HG03342 (cell line): ENCODE measurements at regions not wholly inside any gene's neighbourhood (a gene's known extent, or its start where the extent isn't known, plus 50 kb on each side); places are given as distances from the start of the nearest gene placed in this dataset.

ENCODE experiments used
- ATAC-seq: cut with Tn5 transposase; IDR thresholded peaks from one replicate; pipeline ENCODE4 v1.9.1; 2021; ENCODE audit warnings: mild to moderate bottlenecking, moderate library complexity; ENCODE audit not compliant: unreplicated experiment

- no peak for ATAC-seq
Observed at GRCh38 chr1:221067721-221068120, 188.5 kb downstream of the HLX start.

- ATAC-seq = peak; percentile 91
Observed at GRCh38 chr1:221069178-221069903, 190.1 kb downstream of the HLX start.

DNA sequence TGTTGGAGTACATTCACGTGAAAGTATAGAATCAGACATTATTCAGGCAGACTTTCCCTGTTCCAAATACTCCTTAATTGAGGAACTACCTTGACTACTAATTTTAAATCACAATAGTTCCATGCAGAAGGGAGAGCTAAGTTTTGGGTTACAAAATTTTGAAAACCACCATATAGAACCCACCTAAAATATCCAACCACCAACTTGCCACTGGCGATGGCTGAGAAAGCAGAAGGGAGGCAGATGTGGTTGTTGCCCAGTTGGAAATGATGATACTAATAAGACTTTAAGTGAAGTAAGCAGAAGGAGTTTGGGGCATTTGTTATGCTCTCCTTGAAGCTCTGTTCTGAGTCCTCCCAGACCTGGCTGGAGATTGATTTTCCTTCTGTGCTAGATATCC, 190.7 kb downstream of the HLX start:
- ATAC-seq = no peak

DNA sequence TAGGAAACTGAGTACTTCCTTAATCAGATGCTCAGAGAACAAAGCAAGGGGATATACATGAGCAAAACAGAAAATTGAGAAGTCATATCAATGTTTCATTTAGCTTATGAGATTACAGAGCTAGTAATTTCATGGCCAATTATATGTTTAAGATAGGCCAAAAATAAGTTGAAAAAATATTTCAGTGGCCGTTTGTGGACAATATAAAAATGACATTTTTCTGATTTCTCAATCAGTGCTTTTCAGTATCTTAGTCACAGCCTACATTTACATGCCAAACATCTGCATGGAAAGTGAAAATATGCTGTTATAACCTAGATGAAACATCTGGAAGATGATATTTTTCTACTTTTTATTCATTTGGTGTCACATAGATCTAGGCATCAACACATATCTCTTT, 192.5 kb downstream of the HLX start:
- ATAC-seq = no peak

DNA sequence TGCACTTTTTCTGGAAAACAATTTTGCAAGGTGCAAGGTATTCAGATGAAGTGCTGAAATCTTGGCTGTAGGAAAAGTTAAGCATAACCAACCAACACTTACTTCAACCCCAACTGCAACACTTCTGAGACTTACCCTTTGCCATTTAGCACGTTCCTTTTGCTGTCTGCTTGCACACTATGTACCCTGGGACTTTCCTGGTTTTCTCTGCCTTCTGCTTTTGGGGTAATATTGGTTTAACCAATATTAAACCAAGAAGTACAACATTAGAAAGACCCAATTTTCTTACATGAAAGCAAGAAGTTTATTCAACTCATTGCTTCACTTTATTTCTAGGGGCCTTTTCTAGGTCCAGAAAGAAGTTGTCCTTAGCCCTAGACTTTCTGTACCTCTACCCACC, 193.0 kb downstream of the HLX start:
- no peak for ATAC-seq

GRCh38 chr1:221074332-221074731, 195.1 kb downstream of the HLX start:
- ATAC-seq = no peak

DNA sequence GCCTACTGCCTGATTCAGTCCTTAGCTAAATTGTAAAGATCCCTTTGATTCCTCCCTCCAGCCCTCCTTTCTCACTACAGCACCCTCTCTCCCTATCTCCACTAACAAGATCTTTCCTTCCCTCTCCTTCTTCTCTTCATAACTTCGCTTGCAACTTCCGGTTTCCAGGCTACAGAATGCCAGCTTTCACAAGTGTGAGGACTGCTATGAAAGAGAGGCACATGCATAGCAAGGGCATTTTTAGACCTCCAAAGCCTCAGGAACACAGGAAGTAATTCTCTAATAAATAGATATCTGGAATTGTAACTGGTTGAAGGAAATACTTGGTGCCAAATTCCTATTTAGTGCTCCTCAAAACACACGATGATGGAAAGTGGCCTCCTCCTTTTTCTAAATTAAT, 196.7 kb downstream of the HLX start:
- no peak for ATAC-seq

GRCh38 chr1:221076391-221076811, 197.2 kb downstream of the HLX start:
- no peak for ATAC-seq

DNA sequence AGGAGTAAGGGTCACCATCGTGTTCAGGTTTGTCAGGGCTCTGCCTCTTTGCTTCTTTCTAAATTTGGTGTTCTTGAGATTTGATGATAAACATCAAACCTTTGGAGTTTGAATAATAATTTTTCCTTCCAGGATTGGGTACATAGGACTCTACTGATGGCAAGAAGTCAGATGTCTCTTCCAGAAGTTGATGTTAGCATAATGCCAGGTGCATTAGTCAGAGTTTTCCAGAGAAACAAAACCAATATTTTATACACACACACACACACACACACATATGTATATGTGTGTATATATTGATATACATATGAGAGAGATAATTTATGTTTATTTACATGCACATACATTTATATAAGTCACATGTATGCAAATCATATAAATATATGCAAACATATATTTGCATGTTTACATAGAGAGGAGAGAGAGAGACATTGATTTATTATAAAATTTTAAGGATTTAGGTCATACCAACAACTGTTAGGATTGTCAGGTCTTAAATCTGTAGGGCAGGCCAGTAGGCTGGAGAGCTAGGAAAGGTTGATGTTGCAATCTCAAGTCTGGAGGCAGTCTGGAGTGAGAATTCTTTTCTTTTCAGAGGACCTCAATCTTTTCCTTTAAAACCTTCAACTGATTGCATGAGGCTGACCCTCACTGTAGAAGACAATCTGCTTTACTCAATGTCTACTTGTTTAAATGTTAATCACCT, 199.2 kb downstream of the HLX start:
- ATAC-seq = no peak

DNA sequence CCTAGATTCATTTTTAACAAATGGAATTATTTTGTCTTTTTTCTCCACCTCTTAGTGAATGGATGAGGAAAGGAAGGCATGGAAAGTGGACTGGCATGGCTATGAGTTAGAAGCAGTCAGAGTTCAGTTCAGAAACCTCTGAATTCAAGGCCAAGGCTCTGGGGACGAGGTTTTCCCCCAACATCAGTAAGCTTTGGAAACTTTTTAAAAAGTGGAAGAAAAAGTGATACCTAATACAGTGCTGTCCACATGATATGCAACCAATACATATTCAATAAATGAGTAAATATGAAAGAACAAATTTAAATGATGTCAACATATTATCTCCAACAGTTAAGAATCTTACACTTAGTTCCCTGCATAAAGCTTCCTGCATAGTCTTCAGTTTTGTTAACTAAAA, 204.7 kb downstream of the HLX start:
- no peak for ATAC-seq

- no peak for ATAC-seq
Observed at GRCh38 chr1:221084681-221085080, 205.4 kb downstream of the HLX start.

- no peak for ATAC-seq
Observed at GRCh38 chr1:221085701-221086375, 206.6 kb downstream of the HLX start.

DNA sequence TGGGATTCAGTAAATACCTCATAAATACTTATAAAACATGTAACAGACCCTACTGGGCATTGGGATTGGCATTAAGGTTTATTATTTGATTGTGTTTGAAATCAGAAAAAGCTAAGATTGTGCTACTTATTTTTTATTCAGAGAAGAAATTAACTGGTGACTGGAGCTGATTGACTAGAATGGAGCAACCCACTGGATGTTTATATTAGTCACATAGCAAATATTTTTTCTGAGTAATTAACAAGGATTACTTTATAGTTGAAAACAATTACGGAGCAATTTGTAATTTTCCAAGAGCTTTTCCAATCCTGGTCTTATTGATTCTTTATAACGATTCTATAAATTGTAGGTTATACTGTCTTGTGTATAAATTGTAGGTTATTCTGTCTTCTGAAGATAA, 208.7 kb downstream of the HLX start:
- no peak for ATAC-seq

DNA sequence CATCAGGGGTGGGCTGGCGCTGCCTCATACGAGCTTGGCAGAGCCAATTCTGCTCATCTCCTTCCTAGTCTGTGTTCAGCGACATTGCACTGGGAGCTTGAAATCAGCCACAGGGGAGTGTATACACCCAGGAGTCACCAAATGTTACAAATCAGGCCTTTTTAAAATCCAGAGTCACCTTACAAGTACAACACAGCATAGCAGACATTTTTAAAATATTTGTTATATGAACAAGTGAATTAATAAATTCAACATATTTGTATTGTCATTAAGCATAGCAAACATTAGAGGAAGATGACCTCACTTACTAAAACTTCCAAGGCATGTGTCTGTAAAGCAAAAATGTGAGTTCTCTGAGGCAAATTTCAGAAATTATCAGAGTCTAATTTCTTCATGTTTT, 210.0 kb downstream of the HLX start:
- ATAC-seq = no peak

DNA sequence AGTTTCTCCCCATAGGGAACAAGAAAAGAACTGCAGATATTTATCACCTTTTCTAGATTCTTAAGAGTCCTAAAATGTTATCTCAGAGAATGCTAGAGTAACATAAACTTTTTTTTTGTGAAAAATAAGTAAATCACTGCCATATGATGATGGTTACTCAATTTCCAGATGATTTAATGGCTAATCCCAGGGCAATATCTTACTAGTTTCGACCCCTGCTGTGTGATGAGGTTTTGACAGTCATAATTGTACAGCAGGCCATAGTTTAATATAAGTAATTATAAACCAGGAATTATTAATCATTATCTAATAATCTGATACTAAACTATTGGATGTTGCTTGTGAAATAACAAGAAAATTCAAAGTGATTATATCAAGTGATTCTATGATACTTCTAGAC, 210.6 kb downstream of the HLX start:
- ATAC-seq = no peak

GRCh38 chr1:221093903-221094791, 214.9 kb downstream of the HLX start:
- no peak for ATAC-seq

DNA sequence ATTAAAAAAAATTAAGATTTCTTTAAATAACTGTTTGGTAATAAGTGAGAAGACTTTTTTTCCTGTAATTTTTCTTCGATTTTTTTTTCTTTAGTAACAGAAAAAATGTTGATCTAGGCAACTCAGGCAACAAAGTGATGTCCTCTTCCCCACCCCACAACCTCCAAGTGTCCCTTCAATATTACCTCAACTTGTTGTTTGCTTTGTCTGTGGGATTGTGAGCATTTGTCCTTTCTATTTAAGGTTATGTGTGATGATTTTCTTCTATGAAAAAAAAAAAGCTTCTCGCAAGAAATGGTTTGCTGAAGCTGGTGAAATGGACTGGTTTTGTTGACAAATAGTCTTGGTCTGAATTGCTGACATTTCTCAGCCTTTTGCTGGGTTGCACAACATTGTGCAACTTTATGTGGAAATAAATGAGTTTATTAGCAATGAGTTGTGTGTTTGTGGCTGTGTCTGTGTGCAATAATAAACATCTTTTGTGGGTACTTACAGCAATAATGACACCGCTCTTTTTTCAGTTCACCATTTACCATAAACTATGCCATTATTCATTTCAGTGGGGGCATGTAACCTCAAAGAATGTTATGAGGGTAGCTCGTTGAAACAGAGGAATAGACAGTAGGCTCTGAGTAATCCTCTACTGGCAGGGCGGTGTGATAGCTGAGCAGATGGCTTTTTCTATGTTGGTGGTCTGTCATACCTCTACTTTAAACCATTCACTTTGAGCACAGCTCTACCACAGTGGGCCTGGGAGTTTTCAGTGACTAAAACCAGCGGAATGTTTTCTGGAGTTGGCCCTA, 218.4 kb downstream of the HLX start:
- ATAC-seq = no peak

DNA sequence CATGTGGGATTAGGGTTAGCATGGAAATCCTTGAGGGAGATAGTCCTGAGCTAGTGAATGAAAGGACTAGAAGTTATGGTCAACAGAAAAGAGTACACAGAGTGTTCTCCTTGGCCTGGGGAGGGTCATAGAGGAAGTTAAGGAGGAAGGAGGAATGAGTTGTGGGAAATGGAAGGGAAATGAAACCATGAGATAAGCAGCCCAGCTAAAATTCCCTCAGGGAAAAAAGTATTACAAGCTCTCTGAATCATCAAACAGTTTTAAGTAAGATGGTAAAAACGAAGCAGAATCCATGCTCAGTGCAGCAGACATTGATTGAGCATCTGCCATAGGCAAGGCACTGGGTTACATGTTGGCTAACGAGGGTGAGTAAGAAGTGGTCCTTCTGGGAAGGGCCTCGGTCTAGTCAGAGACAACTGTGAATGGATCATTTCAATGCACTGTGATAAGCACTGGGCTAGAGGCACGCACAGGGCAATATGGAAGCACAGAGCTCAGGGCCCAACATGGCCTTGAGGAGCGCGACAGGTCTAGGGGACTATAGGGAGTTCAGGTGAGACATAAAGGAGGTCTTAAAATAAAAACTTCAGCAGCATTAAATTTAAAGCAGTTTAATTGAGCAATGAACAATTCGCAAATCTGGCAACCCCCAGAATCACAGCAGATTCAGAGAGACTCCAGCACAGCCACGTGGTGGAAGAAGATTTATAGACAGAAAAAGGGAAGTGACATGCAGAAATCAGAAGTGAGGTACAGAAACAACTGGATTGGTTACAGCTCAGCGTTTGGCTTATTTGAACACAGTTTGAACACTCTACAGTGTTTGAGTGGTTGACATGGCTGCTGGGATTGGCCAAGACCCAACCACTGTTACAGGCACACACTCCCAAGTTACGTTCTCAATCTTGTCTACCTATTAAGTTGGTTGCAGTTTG, 219.5 kb downstream of the HLX start:
- no peak for ATAC-seq
